Left cardiac atrium (tissue), 4 donors: ENCODE measurements at regions not wholly inside any gene's neighbourhood (a gene's known extent, or its start where the extent isn't known, plus 50 kb on each side); places are given as distances from the start of the nearest gene placed in this dataset.
"Not testable (repeated sequence)": the region's sequence is repeated elsewhere in the genome, so short reads cannot be mapped to it uniquely, and the experiment has no call there.

Experiments
- ATAC-seq, 2 donors: fragments of 200-7000 bp; cut with Tn5 transposase; one replicate each; pipeline ENCODE4 v1.9.1; 2020; ENCODE audit warnings: mild to moderate bottlenecking in 2 of 2, moderate library complexity in 2 of 2
- DNase-seq: peaks from one replicate; pipeline ENCODE4 v3.0.0-alpha.2; 2020
- intact Hi-C, 2 donors: fragments of 100-400 bp; cut with DNase I; formaldehyde crosslinking; loops; one replicate each; pipeline versions ENCODE4 v1.14.1 to v1.15.1; 2022 to 2023
- donor health status: DM: no; HTN: yes; CAD: no.
- donor health status: DM: no; HTN: yes; CAD: no; lungs with severe emphysema.
- donor health status: DM: yes; HTN: yes; CAD: no.
- donor health status: Dilated cardiomyopathy.

GRCh38 chr10:120181154-120181553 is 275.9 kb upstream of the PLPP4 start:
- no peak for DNase-seq
- ATAC-seq: no peak
- intact Hi-C loops: no loop called here

- DNase-seq (no peak), ATAC-seq (no peak)
- intact Hi-C loops: no loop called here
Observed at GRCh38 chr10:120182431-120182830, 274.6 kb upstream of the PLPP4 start.

- intact Hi-C loops: no loop called here
- DNase-seq (no peak), ATAC-seq (no peak)
Observed at GRCh38 chr10:120183546-120183945, 273.5 kb upstream of the PLPP4 start.

DNA sequence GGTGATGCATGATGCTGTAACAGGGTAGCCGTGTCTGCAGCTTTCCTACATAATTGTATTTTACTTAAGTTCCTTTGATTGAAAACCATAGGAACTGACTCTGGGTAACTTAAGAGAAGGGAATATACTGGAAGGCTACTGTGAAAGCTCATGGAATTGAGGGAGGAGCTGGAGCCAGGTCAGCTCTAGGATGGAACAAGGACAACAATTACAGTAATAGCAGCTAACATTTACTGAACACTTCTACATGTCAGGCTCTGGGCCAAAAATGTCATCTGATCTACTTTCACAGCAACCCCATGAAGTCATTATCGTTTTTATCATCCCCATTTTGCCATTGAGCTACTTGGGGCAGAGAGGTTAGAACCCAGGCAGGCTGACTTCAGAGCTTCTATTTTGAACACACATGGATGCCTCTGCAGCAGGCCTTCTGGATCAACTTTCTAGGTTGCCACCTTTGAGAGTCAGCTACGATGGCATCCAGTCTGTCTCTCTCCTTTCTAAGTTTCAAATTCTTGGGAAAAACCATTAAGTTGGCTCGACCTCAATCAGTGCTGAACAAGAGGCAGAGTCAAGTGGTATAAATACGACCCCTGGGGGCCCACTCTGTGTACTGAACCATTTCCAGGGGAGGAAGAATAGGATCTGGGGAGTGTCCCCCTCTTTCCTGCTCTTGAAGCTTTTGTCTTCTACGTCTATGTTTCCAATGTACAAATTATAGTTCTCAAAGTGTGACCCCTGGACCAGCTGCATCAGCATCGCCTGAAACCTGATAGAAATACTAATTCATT is 272.3 kb upstream of the PLPP4 start:
- DNase-seq (no peak), ATAC-seq (no peak)
- intact Hi-C loops: no loop called here

GRCh38 chr10:120186506-120186905 is 270.5 kb upstream of the PLPP4 start:
- ATAC-seq: no peak
- intact Hi-C loops: no loop called here
- DNase-seq: no peak

GRCh38 chr10:120187168-120187567 is 269.9 kb upstream of the PLPP4 start:
- intact Hi-C loops, DNase-seq, ATAC-seq: not testable (repeated sequence)

DNA sequence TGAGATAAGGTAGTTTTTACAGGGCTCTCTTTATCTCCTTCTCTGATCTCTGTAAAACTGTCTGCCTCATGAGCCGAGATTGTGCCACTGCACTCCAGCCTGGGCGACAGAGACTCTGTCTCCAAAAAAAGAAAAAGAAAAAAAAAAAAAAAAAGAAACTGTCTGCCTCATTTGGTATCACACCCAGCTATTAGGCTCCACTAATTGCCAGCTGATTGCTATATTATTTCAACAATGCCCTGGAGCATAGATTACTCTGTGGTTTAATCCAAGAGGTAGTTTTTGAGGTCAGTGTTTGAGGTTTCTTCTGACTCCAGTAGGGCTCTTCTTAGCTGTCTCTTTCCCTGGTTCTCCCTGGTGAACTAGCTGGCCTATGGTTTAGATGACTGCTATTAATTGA is 268.1 kb upstream of the PLPP4 start:
- ATAC-seq (no peak), DNase-seq (no peak)
- intact Hi-C loops: no loop called here

DNA sequence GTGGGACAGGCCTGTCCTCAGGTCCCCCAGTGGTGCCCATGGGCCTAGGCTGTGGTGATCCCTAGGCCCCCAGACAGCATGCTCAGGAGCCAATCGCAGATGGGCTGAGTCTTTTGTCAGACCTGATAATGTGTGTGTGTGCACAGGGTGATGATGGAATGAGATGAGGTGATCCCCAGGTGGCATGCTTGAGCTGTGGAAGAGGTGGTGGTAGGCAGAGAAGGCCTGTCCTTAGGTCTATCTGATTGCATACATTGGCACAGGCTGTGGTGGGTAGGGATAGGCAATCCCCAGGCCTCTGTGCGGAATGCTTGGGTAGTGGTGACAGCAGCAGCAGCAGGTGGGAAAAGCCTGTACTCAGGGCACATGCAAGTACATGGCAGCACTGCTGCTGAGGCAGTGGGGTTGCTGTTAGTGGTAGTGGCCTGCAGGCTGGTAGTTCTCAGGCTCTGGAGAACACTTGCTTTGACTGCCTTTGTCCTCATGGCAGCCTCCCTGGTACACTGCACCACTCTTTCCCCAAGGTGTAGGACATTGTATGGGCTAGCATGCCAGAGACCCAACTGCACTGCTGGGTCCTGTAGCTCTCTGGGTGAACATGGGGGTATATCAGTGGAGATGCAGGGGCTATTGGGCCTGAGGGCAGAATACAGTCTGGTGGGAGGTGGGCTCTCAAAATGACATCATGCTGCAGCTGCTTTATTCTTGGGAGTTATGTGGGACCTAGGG is 260.9 kb upstream of the PLPP4 start:
- intact Hi-C loops: no loop called here
- ATAC-seq (no peak), DNase-seq (no peak)

- ATAC-seq: no peak
- intact Hi-C loops: no loop called here
Observed at GRCh38 chr10:120204877-120205276, 252.2 kb upstream of the PLPP4 start.

DNA sequence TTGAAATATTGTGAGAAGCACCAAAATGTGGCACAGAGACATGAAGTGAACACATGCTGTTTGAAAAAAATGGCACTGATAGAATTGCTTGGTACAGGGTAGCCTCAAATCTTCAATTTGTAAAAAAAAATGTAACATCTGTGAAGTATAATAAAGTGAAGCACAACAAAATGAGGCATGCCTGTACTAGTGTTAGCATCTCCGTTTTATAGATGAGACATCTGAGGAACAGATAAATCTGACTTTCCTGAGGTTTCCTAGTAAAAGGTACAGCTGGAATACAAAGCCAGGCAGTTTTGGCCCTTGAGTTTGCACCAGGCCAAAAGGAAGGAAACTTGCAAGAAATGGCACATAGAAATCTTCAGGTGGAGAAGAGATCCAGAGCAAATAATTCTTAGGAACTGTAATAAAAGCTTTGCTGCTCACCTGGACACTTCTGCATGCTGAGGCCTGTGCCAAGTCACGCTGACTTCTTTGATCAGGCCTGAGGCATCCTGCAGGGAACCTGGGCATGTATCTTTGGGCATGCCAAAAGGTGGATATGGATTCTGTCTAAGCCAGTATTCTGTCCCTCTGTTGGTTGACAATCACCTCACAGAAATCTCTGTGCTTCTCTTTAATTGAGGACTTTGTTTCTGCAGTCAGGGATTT is 251.5 kb upstream of the PLPP4 start:
- ATAC-seq (no peak), DNase-seq (no peak)
- intact Hi-C loops: no loop called here

More at GRCh38 chr10:120204877-120205276, 252.2 kb upstream of the PLPP4 start:
- no peak for DNase-seq

DNA sequence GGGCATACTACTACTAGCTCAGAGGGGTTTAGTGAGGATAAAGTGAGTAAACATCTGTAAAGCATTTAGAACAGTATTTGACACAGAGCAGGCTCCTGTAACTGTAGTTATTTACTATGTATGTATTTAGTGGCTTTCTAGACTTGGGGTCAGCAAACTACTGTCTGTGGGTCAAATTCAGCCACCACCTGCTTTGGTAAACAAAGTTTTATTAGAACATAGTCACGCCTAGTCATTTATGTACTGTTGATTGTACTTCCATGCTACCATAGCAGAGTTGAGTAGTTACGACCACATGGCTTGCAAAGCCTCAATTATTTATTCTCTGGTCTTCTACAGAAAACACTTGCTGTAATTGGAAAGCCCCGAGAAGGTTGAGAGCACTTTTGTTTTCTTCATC is 248.5 kb upstream of the PLPP4 start:
- no peak for ATAC-seq
- intact Hi-C loops: no loop called here
- DNase-seq: no peak

GRCh38 chr10:120209124-120209762 is 247.8 kb upstream of the PLPP4 start:
- ATAC-seq (no peak), DNase-seq (no peak)
- intact Hi-C loops: no loop called here

- intact Hi-C loops: no loop called here
- DNase-seq (no peak), ATAC-seq (no peak)
Observed at GRCh38 chr10:120212275-120212674, 244.8 kb upstream of the PLPP4 start.

- DNase-seq, ATAC-seq, intact Hi-C loops: not testable (repeated sequence)
Observed at GRCh38 chr10:120213283-120213682, 243.7 kb upstream of the PLPP4 start.

DNA sequence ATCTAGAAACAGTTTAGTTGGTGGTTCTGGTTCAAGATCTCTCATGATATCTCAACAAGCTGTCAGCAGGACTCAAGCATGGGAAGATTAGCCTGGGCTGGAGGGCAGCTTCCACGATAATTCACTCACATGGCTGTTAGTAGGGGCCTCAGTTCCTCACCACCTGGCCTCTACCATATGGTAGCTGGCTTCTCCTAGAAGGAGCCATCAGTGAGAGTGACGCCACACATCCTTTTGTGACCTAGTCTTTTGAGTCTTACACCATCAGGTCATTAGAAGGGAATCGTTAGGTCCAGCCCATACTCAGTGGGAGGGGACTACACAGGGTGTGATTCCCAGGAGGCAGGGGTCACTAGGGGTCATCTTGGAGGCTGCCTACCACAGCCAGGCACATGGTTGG is 239.3 kb upstream of the PLPP4 start:
- ATAC-seq (no peak), DNase-seq (no peak)
- intact Hi-C loops: no loop called here

DNA sequence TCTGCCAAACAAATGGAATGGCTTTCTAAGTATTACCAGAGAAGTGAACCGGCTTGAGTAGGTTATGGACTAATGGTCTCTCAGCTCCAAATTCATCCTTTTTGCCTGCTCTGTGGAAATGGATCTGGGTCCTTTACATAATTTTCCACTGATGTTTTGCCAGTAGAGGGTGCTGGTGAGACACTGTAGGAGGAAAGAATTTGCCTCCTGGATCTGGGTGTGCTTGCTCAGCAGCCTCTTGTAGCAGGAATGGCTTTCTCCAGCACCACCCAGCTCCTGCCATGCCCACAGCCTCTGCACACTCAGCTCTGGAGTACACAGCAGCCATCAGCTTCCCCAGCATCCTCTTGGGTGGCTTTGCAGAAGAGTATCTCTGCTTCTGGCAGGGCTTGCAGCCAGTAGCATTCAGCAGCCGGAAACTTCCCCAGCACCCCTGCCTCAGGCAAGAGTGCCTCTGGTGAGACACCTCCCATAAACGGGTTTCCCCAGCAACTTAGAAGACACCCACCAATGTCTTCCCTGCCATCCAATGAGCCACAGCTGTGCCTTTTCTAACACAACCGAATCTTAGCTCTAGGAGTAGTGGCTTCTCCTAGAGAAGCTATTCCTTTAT is 235.0 kb upstream of the PLPP4 start:
- intact Hi-C loops: no loop called here
- no peak for DNase-seq
- no peak for ATAC-seq

DNA sequence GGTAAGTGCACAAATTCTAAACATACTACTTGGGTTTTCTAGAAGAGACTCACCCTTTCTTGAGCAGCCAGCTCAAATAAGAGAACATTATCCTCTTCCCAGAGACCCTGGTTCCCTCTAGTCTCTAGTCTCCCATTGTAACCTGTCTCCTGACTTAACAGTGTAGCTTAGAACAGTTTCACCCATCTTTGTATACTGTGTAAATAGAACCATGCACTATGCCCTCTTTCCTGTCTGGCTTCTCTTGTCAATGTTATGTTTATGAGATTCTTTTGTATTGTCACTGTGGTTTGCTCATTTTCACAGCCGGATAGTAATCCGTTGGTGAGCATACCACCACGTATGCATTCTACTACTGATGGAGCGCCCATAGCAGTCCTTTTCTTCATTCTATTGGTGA is 227.4 kb upstream of the PLPP4 start:
- intact Hi-C loops: no loop called here
- no peak for DNase-seq
- no peak for ATAC-seq

- ATAC-seq, intact Hi-C loops, DNase-seq: not testable (repeated sequence)
Observed at GRCh38 chr10:120239695-120240094, 217.3 kb upstream of the PLPP4 start.

DNA sequence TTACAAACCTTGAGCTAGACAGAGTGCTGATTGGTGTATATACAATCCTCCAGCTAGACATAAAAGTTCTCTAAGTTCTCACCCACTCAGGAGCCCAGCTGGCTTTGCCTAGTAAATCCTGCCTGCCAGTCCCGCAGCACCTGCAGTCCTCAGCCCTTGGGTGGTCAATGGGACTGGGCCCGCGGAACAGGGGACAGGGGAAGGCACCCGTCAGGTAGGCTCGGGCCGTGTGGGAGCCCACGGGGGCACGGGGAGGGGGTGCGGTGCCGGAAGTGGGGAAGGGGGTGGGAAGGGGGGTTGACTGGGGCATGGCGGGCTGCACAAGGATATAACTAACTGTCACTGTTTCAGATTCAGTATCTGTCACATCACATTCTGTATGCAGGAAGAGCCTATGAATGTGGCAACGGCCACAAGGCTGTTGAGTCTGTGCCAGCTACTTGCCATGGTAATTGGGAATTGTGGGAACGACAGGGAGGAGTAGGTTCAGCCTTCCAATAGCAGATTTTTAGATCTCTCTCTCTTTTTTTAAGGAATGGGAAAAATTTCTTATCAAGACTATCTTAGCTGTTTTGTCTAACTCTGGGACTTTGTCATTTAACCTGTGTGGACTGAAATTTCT is 205.1 kb upstream of the PLPP4 start:
- intact Hi-C loops: no loop called here
- DNase-seq: no peak
- ATAC-seq: no peak
